Kidney capillary endothelial cell (primary cell): ENCODE measurements at regions not wholly inside any gene's neighbourhood (a gene's known extent, or its start where the extent isn't known, plus 50 kb on each side); places are given as distances from the start of the nearest gene placed in this dataset.

ENCODE experiments used
- DNase-seq: peaks from one replicate; pipeline ENCODE4 v3.0.0-alpha.2; 2018; ENCODE audit warnings: low spot score

- DNase-seq = no peak
These were observed 145.1 kb downstream of the MRPL14 start for GRCh38 chr6:43982084-43982625.

GRCh38 chr6:43981363-43981990 lies 145.8 kb downstream of the MRPL14 start:
- DNase-seq = no peak

GRCh38 chr6:43980004-43980795 lies 147.1 kb downstream of the MRPL14 start:
- DNase-seq = no peak

GRCh38 chr6:43979525-43979924 lies 147.7 kb downstream of the MRPL14 start:
- no peak for DNase-seq

- DNase-seq = no peak
These were observed 148.5 kb downstream of the MRPL14 start for GRCh38 chr6:43978473-43979346.

GRCh38 chr6:43977404-43978111 lies 149.7 kb downstream of the MRPL14 start:
- no peak for DNase-seq

GRCh38 chr6:43976706-43977403 lies 150.4 kb downstream of the MRPL14 start:
- no peak for DNase-seq

- DNase-seq = no peak
These were observed 152.5 kb downstream of the MRPL14 start for GRCh38 chr6:43974643-43975230.

- DNase-seq = no peak
These were observed 153.9 kb downstream of the MRPL14 start for GRCh38 chr6:43973357-43973756.

- DNase-seq = peak; percentile 26
These were observed 154.3 kb downstream of the MRPL14 start for GRCh38 chr6:43972913-43973300.

- no peak for DNase-seq
These were observed 154.9 kb downstream of the MRPL14 start for GRCh38 chr6:43972179-43972912.

- DNase-seq = no peak
These were observed 155.5 kb downstream of the MRPL14 start for GRCh38 chr6:43971776-43972126.

- no peak for DNase-seq
These were observed 156.1 kb downstream of the MRPL14 start for GRCh38 chr6:43970913-43971775.

GRCh38 chr6:43970068-43970912 lies 157.0 kb downstream of the MRPL14 start:
- no peak for DNase-seq

- no peak for DNase-seq
These were observed 157.9 kb downstream of the MRPL14 start for GRCh38 chr6:43969158-43969981.

GRCh38 chr6:43968110-43968965 lies 158.9 kb downstream of the MRPL14 start:
- DNase-seq = no peak
